A549 (cell line): ENCODE measurements at regions not wholly inside any gene's neighbourhood (a gene's known extent, or its start where the extent isn't known, plus 50 kb on each side); places are given as distances from the start of the nearest gene placed in this dataset.

Experiments used
- EP300 ChIP-seq, 2 experiments: fragments of >200 bp; sonication (Bioruptor Twin); formaldehyde crosslinking; IDR thresholded peaks; 2 replicates in 1 of 2; 3 replicates in 1 of 2; pipeline ENCODE4 v1.6.1; 2016 to 2017
- POLR2A ChIP-seq: IDR thresholded peaks from 2 replicates; pipeline ENCODE4 v1.6.1; 2012; ENCODE audit warnings: mild to moderate bottlenecking, low read length
- RFX5 ChIP-seq: fragments of 450-650 bp; IDR thresholded peaks from 2 replicates; pipeline ENCODE4 v1.7.1; 2014; ENCODE audit warnings: antibody characterized with exemption, mild to moderate bottlenecking, moderate library complexity
- ZC3H11A ChIP-seq: fragments of 450-650 bp; IDR thresholded peaks from 2 replicates; pipeline ENCODE4 v1.6.1; 2014; ENCODE audit warnings: antibody characterized with exemption, mild to moderate bottlenecking
- TF ChIP-seq, protein P1 (sequence below): fragments of >200 bp; sonication (Bioruptor Twin); formaldehyde crosslinking; IDR thresholded peaks from 3 replicates; pipeline ENCODE4 v1.5.1; 2016

- TF ChIP-seq, protein P1, sequence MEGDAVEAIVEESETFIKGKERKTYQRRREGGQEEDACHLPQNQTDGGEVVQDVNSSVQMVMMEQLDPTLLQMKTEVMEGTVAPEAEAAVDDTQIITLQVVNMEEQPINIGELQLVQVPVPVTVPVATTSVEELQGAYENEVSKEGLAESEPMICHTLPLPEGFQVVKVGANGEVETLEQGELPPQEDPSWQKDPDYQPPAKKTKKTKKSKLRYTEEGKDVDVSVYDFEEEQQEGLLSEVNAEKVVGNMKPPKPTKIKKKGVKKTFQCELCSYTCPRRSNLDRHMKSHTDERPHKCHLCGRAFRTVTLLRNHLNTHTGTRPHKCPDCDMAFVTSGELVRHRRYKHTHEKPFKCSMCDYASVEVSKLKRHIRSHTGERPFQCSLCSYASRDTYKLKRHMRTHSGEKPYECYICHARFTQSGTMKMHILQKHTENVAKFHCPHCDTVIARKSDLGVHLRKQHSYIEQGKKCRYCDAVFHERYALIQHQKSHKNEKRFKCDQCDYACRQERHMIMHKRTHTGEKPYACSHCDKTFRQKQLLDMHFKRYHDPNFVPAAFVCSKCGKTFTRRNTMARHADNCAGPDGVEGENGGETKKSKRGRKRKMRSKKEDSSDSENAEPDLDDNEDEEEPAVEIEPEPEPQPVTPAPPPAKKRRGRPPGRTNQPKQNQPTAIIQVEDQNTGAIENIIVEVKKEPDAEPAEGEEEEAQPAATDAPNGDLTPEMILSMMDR: no peak
- TF ChIP-seq POLR2A (no peak), RFX5 (no peak), EP300 (IDR thresholded peaks at IDR 0.05) (no peak), ZC3H11A (no peak)
Observed at GRCh38 chr12:93139028-93139665, 210.1 kb upstream of the EEA1 start.
